H9 (cell line): ENCODE measurements at regions not wholly inside any gene's neighbourhood (a gene's known extent, or its start where the extent isn't known, plus 50 kb on each side); places are given as distances from the start of the nearest gene placed in this dataset.

ENCODE experiments used
- DNase-seq: peaks from one replicate; pipeline ENCODE4 v3.0.0-alpha.2; 2017
- H2AFZ ChIP-seq: one replicate; pipeline ENCODE4 v1.6.1; 2013; ENCODE audit warnings: mild to moderate bottlenecking, low read length, control low read depth, moderate library complexity
- H2AK5ac ChIP-seq: 2 replicates; pipeline ENCODE4 v1.6.1; 2013; ENCODE audit warnings: low read length, control low read depth, mixed read lengths; ENCODE audit not compliant: insufficient read length
- H2BK120ac ChIP-seq: one replicate; pipeline ENCODE4 v1.6.1; 2013; ENCODE audit warnings: low read depth, mild to moderate bottlenecking, low read length, control low read depth, inconsistent platforms; ENCODE audit not compliant: poor library complexity, severe bottlenecking
- H2BK12ac ChIP-seq: 2 replicates; pipeline ENCODE4 v1.6.1; 2013; ENCODE audit warnings: low read length, control low read depth, mixed read lengths, low read depth; ENCODE audit not compliant: insufficient read length
- H2BK15ac ChIP-seq: 2 replicates; pipeline ENCODE4 v1.6.1; 2013; ENCODE audit warnings: low read depth, low read length, control low read depth
- H2BK20ac ChIP-seq: one replicate; pipeline ENCODE4 v1.6.1; 2013; ENCODE audit warnings: low read depth, mild to moderate bottlenecking, low read length, control low read depth, inconsistent platforms; ENCODE audit not compliant: poor library complexity, severe bottlenecking
- H2BK5ac ChIP-seq: 2 replicates; pipeline ENCODE4 v1.6.1; 2013; ENCODE audit warnings: low read length, control low read depth, mixed read lengths; ENCODE audit not compliant: insufficient read length
- H3K14ac ChIP-seq: 2 replicates; pipeline ENCODE4 v1.6.1; 2013; ENCODE audit warnings: low read length, control low read depth; ENCODE audit not compliant: insufficient read depth
- H3K18ac ChIP-seq: 2 replicates; pipeline ENCODE4 v1.6.1; 2013; ENCODE audit warnings: low read depth, mild to moderate bottlenecking, mixed read lengths, low read length, control low read depth; ENCODE audit not compliant: insufficient read length
- H3K23ac ChIP-seq: 2 replicates; pipeline ENCODE4 v1.6.1; 2013; ENCODE audit warnings: low read length, control low read depth, mixed read lengths, low read depth; ENCODE audit not compliant: insufficient read length
- H3K23me2 ChIP-seq: 2 replicates; pipeline ENCODE4 v1.6.1; 2013; ENCODE audit warnings: low read depth, mild to moderate bottlenecking, mixed read lengths, low read length, control low read depth; ENCODE audit not compliant: insufficient read length, poor library complexity, severe bottlenecking
- H3K27ac ChIP-seq: 2 replicates; pipeline ENCODE4 v1.5.1; 2013; ENCODE audit warnings: low read length, control low read depth, mixed read lengths, low read depth; ENCODE audit not compliant: insufficient read length
- H3K27me3 ChIP-seq: 2 replicates; pipeline ENCODE4 v1.6.1; 2013; ENCODE audit warnings: low read length, control low read depth, inconsistent platforms; ENCODE audit not compliant: insufficient read depth
- H3K4ac ChIP-seq: 2 replicates; pipeline ENCODE4 v1.6.1; 2013; ENCODE audit warnings: low read depth, mild to moderate bottlenecking, control low read depth, inconsistent platforms, low read length, moderate library complexity
- H3K4me1 ChIP-seq: 2 replicates; pipeline ENCODE4 v1.6.1; 2013; ENCODE audit warnings: low read length, control low read depth, inconsistent platforms; ENCODE audit not compliant: insufficient read depth
- H3K4me2 ChIP-seq: 2 replicates; pipeline ENCODE4 v1.6.1; 2013; ENCODE audit warnings: low read length, control low read depth, mixed read lengths; ENCODE audit not compliant: insufficient read length, insufficient read depth
- H3K56ac ChIP-seq: 2 replicates; pipeline ENCODE4 v1.6.1; 2013; ENCODE audit warnings: low read depth, mild to moderate bottlenecking, mixed read lengths, low read length, control low read depth; ENCODE audit not compliant: insufficient read length
- H3K79me1 ChIP-seq: 2 replicates; pipeline ENCODE4 v1.6.1; 2013; ENCODE audit warnings: low read depth, mild to moderate bottlenecking, moderate library complexity, low read length, control low read depth, inconsistent platforms; ENCODE audit not compliant: insufficient read depth, poor library complexity, severe bottlenecking
- H3K79me2 ChIP-seq: 2 replicates; pipeline ENCODE4 v1.6.1; 2013; ENCODE audit warnings: low read length, control low read depth, inconsistent platforms; ENCODE audit not compliant: insufficient read depth
- H3K9ac ChIP-seq: 2 replicates; pipeline ENCODE4 v1.6.1; 2013; ENCODE audit warnings: low read length, control low read depth, mixed read lengths; ENCODE audit not compliant: insufficient read length; ENCODE audit errors: extremely low read depth
- H3K9me3 ChIP-seq: one replicate; pipeline ENCODE4 v1.6.1; 2013; ENCODE audit warnings: low read depth, low read length, inconsistent platforms; ENCODE audit not compliant: control insufficient read depth
- H3T11ph ChIP-seq: one replicate; pipeline ENCODE4 v1.6.1; 2013; ENCODE audit warnings: mild to moderate bottlenecking, low read length, control low read depth, inconsistent platforms
- H4K20me1 ChIP-seq: one replicate; pipeline ENCODE4 v1.6.1; 2013; ENCODE audit not compliant: control insufficient read depth, insufficient read length, insufficient read depth
- H4K5ac ChIP-seq: 2 replicates; pipeline ENCODE4 v1.6.1; 2013; ENCODE audit warnings: low read depth, mild to moderate bottlenecking, mixed read lengths, low read length, control low read depth; ENCODE audit not compliant: insufficient read length
- H4K8ac ChIP-seq: replicated peaks from 2 replicates; pipeline ENCODE4 v1.6.1; 2013; ENCODE audit warnings: low read length, control low read depth, mixed read lengths, low read depth; ENCODE audit not compliant: insufficient read length
- H4K91ac ChIP-seq: 2 replicates; pipeline ENCODE4 v1.6.1; 2013; ENCODE audit warnings: low read depth, mild to moderate bottlenecking, moderate library complexity, mixed read lengths, low read length, control low read depth; ENCODE audit not compliant: insufficient read length
- H3K27ac Mint-ChIP-seq, 3 experiments: 2 replicates in 2 of 3; 3 replicates in 1 of 3; pipeline ENCODE4 v1.8.0; 2020 to 2021; ENCODE audit warnings: mixed read lengths in 3 of 3, mild to moderate bottlenecking in 1 of 3, moderate library complexity in 1 of 3
- H3K27me3 Mint-ChIP-seq: 2 replicates; pipeline ENCODE4 v1.8.0; 2021; ENCODE audit warnings: low read depth, mild to moderate bottlenecking, moderate library complexity, mixed read lengths
- H3K36me3 Mint-ChIP-seq, 3 experiments: 2 replicates in 2 of 3; 3 replicates in 1 of 3; pipeline ENCODE4 v1.8.0; 2020 to 2021; ENCODE audit warnings: low read depth in 3 of 3, mixed read lengths in 3 of 3; ENCODE audit not compliant: insufficient read depth in 1 of 3
- H3K4me1 Mint-ChIP-seq, 2 experiments: 2 replicates each; pipeline ENCODE4 v1.8.0; 2020; ENCODE audit warnings: mixed read lengths in 2 of 2
- H3K4me3 Mint-ChIP-seq, 2 experiments: 2 replicates in 1 of 2; 3 replicates in 1 of 2; pipeline ENCODE4 v1.8.0; 2020 to 2021; ENCODE audit warnings: mild to moderate bottlenecking in 2 of 2, mixed read lengths in 2 of 2, moderate library complexity in 1 of 2
- H3K9me3 Mint-ChIP-seq, 2 experiments: 2 replicates in 1 of 2; 3 replicates in 1 of 2; pipeline ENCODE4 v1.8.0; 2020; ENCODE audit warnings: mild to moderate bottlenecking in 2 of 2, mixed read lengths in 2 of 2, moderate library complexity in 1 of 2
- CTCF ChIP-seq: fragments of 200-600 bp; sonication (generic); conservative IDR thresholded peaks from 3 replicates; pipeline ENCODE4 v1.8.0; 2021; ENCODE audit warnings: antibody characterized with exemption, mild to moderate bottlenecking
- WGBS: extraction: QIAGEN DNeasy Blood & Tissue Kit; methylation state at CpG from one replicate; pipeline ENCODE4 v1.1.7; 2013; ENCODE audit warnings: missing lambda C conversion rate, low lambda C conversion rate, mixed read lengths; ENCODE audit not compliant: insufficient read length; ENCODE audit errors: extremely low coverage; 5-methylcytosine and 5-hydroxymethylcytosine counted together

GRCh38 chr2:5403392-5403791 is 288.8 kb upstream of the SOX11 start:
- H3K27me3 ChIP-seq: no peaks in the 10 kb centered on the region
- no peaks in the 10 kb centered on the region for H3K4me1 Mint-ChIP-seq
- H3K79me2 ChIP-seq: no peaks in the 10 kb centered on the region
- no peak overlapping the region for H3K56ac ChIP-seq
- no peak overlapping the region for H3K9ac ChIP-seq
- no peak overlapping the region for H4K8ac ChIP-seq
- H2BK20ac ChIP-seq: no peak overlapping the region
- H3T11ph ChIP-seq: no peak overlapping the region
- H3K27ac ChIP-seq: no peak overlapping the region
- H3K9me3 ChIP-seq: no peaks in the 10 kb centered on the region
- H3K23me2 ChIP-seq: no peaks in the 10 kb centered on the region
- WGBS: no CpG with 5 or more reads among the region's 6 CpGs
- no peak overlapping the region for H2BK15ac ChIP-seq
- H3K27ac Mint-ChIP-seq: no peak overlapping the region
- H4K91ac ChIP-seq: no peak overlapping the region
- no peak overlapping the region for H3K4me2 ChIP-seq
- no peak for DNase-seq
- H3K36me3 Mint-ChIP-seq: no peaks in the 10 kb centered on the region; a peak in 1 of 7 replicates
- H3K4me3 Mint-ChIP-seq: no peak overlapping the region
- no peaks in the 10 kb centered on the region for H3K9me3 Mint-ChIP-seq
- no peak overlapping the region for H3K14ac ChIP-seq
- no peak overlapping the region for H2BK120ac ChIP-seq
- no peak overlapping the region for H4K5ac ChIP-seq
- no peak overlapping the region for H3K23ac ChIP-seq
- H3K4me1 ChIP-seq: no peaks in the 10 kb centered on the region
- no peak overlapping the region for H2AFZ ChIP-seq
- H3K18ac ChIP-seq: no peak overlapping the region
- H3K27me3 Mint-ChIP-seq: peaks cover 2% of the 10 kb centered on the region; the same call in 1 of the 2 replicates
- H4K20me1 ChIP-seq: no peaks in the 10 kb centered on the region
- no peak overlapping the region for H3K4ac ChIP-seq
- no peak overlapping the region for H2AK5ac ChIP-seq
- H2BK12ac ChIP-seq: no peak overlapping the region
- no peaks in the 10 kb centered on the region for H3K79me1 ChIP-seq
- no peak overlapping the region for H2BK5ac ChIP-seq
- TF ChIP-seq CTCF: no peak
